GM18870 (cell line): ENCODE measurements at regions not wholly inside any gene's neighbourhood (a gene's known extent, or its start where the extent isn't known, plus 50 kb on each side); places are given as distances from the start of the nearest gene placed in this dataset.

Experiments used
- ATAC-seq: cut with Tn5 transposase; IDR thresholded peaks from one replicate; pipeline ENCODE4 v1.9.1; 2021; ENCODE audit warnings: moderate library complexity; ENCODE audit not compliant: unreplicated experiment

DNA sequence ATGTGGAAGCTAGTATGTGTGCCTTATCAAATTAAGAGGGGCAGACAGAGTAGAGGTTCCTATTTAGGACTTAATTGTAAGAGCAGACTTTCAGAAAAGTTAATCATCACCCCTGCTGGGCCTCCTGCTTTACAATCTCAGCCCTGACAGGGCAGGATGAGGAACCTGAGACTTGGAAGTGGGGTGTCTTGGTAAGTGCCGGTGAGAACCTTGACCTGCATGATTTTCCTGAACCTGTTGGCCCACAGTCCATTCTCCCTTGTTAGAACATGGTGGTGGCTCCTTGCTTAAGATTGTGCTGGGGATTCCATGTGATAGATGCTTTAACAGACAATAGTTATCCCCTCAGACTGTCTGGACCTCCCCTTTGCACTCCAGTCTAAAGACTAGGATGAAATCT lies 141.7 kb upstream of the TMEM72 start:
- ATAC-seq = no peak

- no peak for ATAC-seq
These were observed 139.7 kb upstream of the TMEM72 start for GRCh38 chr10:44771233-44771995.

- no peak for ATAC-seq
These were observed 137.6 kb upstream of the TMEM72 start for GRCh38 chr10:44773565-44773964.

DNA sequence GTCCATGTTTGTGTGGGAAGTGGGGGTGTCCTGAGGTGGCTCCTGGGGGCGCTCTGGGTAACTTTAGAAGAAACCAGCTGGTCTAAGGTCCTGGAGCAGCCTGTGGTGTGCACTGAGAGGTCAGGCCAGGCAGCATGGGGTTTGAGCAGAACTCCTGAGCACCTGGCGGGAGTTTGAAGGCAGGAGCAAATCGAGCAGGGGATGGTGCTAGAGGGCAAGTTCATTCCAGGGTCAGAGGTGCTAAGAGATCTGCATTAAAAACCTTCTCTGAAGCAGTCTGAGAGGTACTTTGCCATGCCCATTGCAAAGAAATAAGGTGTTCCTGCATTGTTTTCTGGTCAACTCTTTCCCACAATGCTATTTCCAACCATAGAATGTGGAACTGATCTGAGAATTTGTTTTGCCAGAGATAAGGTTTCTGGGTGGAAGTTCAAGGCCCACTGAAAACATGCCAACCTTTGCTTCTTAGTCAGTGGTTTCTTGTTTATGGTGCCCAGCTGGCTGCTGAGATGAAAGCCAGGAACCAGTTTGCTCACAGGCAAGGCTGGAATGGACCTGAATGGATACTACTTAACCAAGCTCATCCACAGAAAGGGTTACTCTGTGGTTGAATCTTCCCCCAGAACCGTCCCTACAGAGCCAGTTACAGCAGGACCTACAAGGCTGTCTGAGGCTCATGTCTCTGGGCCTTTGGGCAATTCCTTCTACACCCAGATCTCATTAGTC lies 136.3 kb upstream of the TMEM72 start:
- ATAC-seq = no peak

DNA sequence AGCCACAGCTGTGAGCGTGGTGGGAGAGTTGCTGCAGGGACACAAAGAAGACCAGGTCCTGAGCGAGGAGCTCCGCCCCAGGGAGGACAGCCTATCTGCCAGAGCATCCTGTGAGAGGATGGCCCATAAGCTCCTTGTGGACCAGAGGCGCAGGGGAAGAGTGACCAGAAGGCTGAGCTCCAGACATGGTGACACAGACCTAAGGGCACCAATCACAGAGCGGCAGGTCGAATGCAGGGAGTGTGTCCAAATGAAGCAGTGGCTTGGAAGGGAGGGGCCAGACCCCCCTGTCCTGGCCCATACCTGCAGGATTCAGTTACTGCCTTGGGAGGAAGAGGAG lies 135.8 kb upstream of the TMEM72 start:
- no peak for ATAC-seq

GRCh38 chr10:44776181-44776580 lies 135.0 kb upstream of the TMEM72 start:
- no peak for ATAC-seq

GRCh38 chr10:44779511-44779910 lies 131.6 kb upstream of the TMEM72 start:
- no peak for ATAC-seq

DNA sequence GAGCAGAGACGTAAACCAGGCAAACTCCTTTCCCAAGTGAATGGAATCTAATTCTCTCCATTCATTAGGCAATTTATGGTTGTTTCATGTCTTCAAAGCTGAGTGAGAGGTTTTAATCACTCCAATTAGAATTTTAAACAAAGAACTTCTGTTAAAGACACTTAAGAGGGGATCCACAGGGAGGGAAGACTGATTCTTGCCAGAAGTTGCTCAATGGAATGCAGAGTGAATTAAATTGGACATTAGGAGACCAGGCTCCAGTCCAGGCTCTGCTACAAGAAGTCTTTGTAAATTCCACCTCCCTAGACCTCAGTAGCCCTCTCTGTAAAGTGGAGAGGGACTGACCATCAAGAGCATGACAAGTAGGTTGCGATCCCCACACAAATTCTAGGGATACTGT lies 130.7 kb upstream of the TMEM72 start:
- no peak for ATAC-seq

DNA sequence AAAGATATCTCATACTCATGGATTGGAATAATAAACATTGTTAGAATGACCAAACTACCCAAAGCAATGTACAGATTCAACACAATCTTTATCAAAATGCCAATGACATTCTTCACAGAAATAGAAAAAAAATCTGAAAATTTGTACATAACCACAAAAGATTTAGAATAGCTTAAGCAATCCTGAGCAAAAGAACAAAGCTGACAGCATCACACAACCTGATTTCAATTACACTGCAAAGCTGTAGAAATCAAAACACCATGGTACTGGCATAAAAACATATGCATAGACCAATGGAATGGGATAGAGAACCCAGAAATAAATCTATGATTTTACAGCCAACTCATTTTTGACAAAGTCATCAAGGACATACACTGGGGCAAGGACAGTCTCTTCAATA lies 130.0 kb upstream of the TMEM72 start:
- no peak for ATAC-seq

- no peak for ATAC-seq
These were observed 124.8 kb upstream of the TMEM72 start for GRCh38 chr10:44786286-44786850.

DNA sequence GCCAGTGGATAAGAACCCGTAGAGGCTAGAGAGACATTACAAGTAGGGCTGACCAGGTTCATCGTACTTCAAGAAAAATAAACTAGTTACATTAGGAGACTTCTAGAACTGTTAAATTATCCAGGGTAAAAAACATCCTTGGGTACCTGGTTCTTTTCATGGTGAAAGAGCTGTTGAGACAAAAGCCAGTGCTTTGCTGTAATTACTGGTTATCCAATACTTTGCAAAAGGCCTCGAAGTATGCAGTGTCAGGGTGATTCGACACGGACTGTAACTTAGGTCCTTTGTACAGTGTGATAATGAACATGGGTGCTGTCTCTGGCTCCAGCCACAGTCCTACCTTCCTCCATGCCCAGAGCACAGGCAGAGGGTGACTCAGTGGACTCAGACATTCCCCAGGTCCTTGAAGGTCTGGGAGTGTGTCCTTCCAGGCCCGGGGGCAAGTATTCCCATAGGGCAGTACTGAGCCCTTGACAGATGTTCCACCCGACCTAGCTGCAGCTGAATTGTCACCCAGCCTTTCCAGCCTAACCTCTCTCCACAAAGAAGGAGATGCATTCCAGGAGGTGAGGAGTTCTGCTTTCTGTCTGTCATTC lies 123.6 kb upstream of the TMEM72 start:
- no peak for ATAC-seq

- ATAC-seq = no peak
These were observed 122.7 kb upstream of the TMEM72 start for GRCh38 chr10:44788147-44789129.

GRCh38 chr10:44792119-44792775 lies 118.9 kb upstream of the TMEM72 start:
- ATAC-seq = no peak

- no peak for ATAC-seq
These were observed 111.2 kb upstream of the TMEM72 start for GRCh38 chr10:44799966-44800365.

- ATAC-seq = no peak
These were observed 109.5 kb upstream of the TMEM72 start for GRCh38 chr10:44801383-44802327.

DNA sequence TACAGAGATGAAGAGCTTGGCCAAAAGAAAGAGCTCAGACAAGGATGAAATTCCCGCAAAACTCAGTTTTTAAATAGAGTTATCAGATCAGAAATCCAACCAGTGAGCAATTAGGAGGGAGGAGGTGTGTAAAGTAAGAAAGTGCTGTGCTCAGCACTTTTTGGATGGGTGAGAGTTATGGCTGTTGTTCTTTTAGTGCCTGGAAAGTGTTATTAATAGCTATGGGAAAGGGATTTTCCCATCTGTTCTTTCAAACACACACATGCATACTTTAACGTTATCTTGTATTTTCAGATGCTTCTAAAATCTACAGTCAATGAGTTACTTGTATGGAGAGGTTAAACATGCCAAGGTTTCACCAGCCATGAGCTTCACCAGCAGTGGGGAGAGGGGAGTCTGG lies 107.3 kb upstream of the TMEM72 start:
- ATAC-seq = no peak

- ATAC-seq = no peak
These were observed 106.5 kb upstream of the TMEM72 start for GRCh38 chr10:44804661-44805060.

- ATAC-seq = no peak
These were observed 105.5 kb upstream of the TMEM72 start for GRCh38 chr10:44805466-44806210.
